ENCODE measurements at regions not wholly inside any gene's neighbourhood (a gene's known extent, or its start where the extent isn't known, plus 50 kb on each side); places are given as distances from the start of the nearest gene placed in this dataset.

- no peaks in the 10 kb centered on the region for H3K36me3 ChIP-seq (ENCODE audit: control insufficient read depth in 2 of 3, insufficient read depth in 3 of 3, low read length in 3 of 3)
- H3K27ac ChIP-seq (ENCODE audit: low read depth in 2 of 2, low read length in 2 of 2), result no peak overlapping the region
- FAIRE-seq (no peak), DNase-seq (no peak)
- H3K9ac ChIP-seq (ENCODE audit: low read length in 3 of 3), result no peak overlapping the region
- no peak overlapping the region for H3K4me3 ChIP-seq (ENCODE audit: low read length in 3 of 3)
- H3K27me3 ChIP-seq (ENCODE audit: control insufficient read depth, insufficient read depth, low read length), result no peaks in the 10 kb centered on the region
- no peak for TF ChIP-seq CTCF (IDR thresholded peaks at IDR 0.05; ENCODE audit: borderline replicate concordance, extremely low read depth, insufficient read depth)
- intact Hi-C loops (cut with DNase I), result no loop called here
- no peaks in the 10 kb centered on the region for H3K4me1 ChIP-seq (ENCODE audit: control insufficient read depth in 2 of 3, insufficient read depth in 2 of 3, low read depth in 1 of 3, low read length in 3 of 3)
- H3K9me3 ChIP-seq (ENCODE audit: control insufficient read depth in 2 of 3, insufficient read depth in 1 of 3, low read length in 3 of 3), result no peaks in the 10 kb centered on the region
Observed at GRCh38 chr4:127540497-127541025, 92.2 kb upstream of the INTU start.

- DNase-seq (no peak), FAIRE-seq (no peak)
- Histone ChIP-seq H3K27ac (ENCODE audit: low read depth in 2 of 2, low read length in 2 of 2) (no peak overlapping the region), H3K9ac (ENCODE audit: low read length in 3 of 3) (no peak overlapping the region), H3K4me1 (ENCODE audit: control insufficient read depth in 2 of 3, insufficient read depth in 2 of 3, low read depth in 1 of 3, low read length in 3 of 3) (no peaks in the 10 kb centered on the region), H3K36me3 (ENCODE audit: control insufficient read depth in 2 of 3, insufficient read depth in 3 of 3, low read length in 3 of 3) (no peaks in the 10 kb centered on the region), H3K9me3 (ENCODE audit: control insufficient read depth in 2 of 3, insufficient read depth in 1 of 3, low read length in 3 of 3) (no peaks in the 10 kb centered on the region), H3K27me3 (ENCODE audit: control insufficient read depth, insufficient read depth, low read length) (no peaks in the 10 kb centered on the region), H3K4me3 (ENCODE audit: low read length in 3 of 3) (no peak overlapping the region)
- no peak for TF ChIP-seq CTCF (IDR thresholded peaks at IDR 0.05; ENCODE audit: borderline replicate concordance, extremely low read depth, insufficient read depth)
- intact Hi-C loops (cut with DNase I), result no loop called here
Observed at GRCh38 chr4:127545271-127545670, 87.5 kb upstream of the INTU start.

GRCh38 chr4:127548990-127549925 lies 83.5 kb upstream of the INTU start:
- TF ChIP-seq CTCF (IDR thresholded peaks at IDR 0.05; ENCODE audit: borderline replicate concordance, extremely low read depth, insufficient read depth), result no peak
- DNase-seq (no peak), FAIRE-seq (no peak)
- H3K27ac ChIP-seq (ENCODE audit: low read depth in 2 of 2, low read length in 2 of 2), result no peak overlapping the region
- no peaks in the 10 kb centered on the region for H3K9me3 ChIP-seq (ENCODE audit: control insufficient read depth in 2 of 3, insufficient read depth in 1 of 3, low read length in 3 of 3)
- no peaks in the 10 kb centered on the region for H3K4me1 ChIP-seq (ENCODE audit: control insufficient read depth in 2 of 3, insufficient read depth in 2 of 3, low read depth in 1 of 3, low read length in 3 of 3)
- intact Hi-C loops (cut with DNase I), result no loop called here
- no peak overlapping the region for H3K9ac ChIP-seq (ENCODE audit: low read length in 3 of 3)
- H3K27me3 ChIP-seq (ENCODE audit: control insufficient read depth, insufficient read depth, low read length), result no peaks in the 10 kb centered on the region
- H3K36me3 ChIP-seq (ENCODE audit: control insufficient read depth in 2 of 3, insufficient read depth in 3 of 3, low read length in 3 of 3), result no peaks in the 10 kb centered on the region
- H3K4me3 ChIP-seq (ENCODE audit: low read length in 3 of 3), result no peak overlapping the region

Data from kidney (tissue), 13 donors.